ENCODE measurements at regions not wholly inside any gene's neighbourhood (a gene's known extent, or its start where the extent isn't known, plus 50 kb on each side); places are given as distances from the start of the nearest gene placed in this dataset.
"Not testable (repeated sequence)": the region's sequence is repeated elsewhere in the genome, so short reads cannot be mapped to it uniquely, and the experiment has no call there.

DNA sequence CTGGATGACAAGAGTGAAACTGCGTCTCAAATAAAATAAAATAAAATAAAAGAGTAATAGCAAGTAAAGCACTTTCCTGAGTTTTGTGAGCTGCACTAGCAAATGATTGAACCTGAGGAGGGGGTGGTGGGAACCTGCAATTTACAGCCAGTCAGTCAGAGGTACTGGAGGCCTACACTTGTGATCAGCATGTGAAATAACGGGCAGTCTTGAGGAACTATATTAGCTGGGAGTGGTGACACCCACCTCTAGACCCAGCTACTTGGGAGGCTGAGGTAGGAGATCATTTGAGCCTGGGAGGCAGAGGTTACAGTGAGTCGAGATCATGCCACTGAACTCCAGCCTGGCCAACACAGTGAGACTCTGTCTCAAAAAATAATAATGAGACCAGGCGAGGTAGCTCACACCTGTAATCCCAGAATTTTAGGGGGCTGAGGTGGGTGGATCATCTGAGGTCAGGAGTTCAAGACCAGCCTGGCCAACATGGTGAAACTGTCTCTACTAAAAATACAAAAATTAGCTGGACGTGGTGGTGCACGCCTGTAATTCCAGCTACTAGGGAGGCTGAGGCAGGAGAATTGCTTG is 537.1 kb upstream of the HTR2C start:
- Histone ChIP-seq H3K36me3 (ENCODE audit: insufficient read depth) (no peaks in the 10 kb centered on the region), H2AFZ (ENCODE audit: low read depth) (no peak overlapping the region), H3K4me2 (no peak overlapping the region), H3K4me1 (ENCODE audit: low read depth, poor library complexity, severe bottlenecking) (no peaks in the 10 kb centered on the region), H3K4me3 (IDR thresholded peaks at IDR 0.05; ENCODE audit: insufficient read depth, low read depth, low read length) (no peak overlapping the region), H4K20me1 (ENCODE audit: insufficient read depth) (no peaks in the 10 kb centered on the region), H3K9ac (no peak overlapping the region), H3K79me2 (ENCODE audit: insufficient read depth, low read depth) (no peaks in the 10 kb centered on the region), H3K27me3 (ENCODE audit: insufficient read depth, low read depth) (no peaks in the 10 kb centered on the region), H3K27ac (no peak overlapping the region)
- TF ChIP-seq, protein P1, sequence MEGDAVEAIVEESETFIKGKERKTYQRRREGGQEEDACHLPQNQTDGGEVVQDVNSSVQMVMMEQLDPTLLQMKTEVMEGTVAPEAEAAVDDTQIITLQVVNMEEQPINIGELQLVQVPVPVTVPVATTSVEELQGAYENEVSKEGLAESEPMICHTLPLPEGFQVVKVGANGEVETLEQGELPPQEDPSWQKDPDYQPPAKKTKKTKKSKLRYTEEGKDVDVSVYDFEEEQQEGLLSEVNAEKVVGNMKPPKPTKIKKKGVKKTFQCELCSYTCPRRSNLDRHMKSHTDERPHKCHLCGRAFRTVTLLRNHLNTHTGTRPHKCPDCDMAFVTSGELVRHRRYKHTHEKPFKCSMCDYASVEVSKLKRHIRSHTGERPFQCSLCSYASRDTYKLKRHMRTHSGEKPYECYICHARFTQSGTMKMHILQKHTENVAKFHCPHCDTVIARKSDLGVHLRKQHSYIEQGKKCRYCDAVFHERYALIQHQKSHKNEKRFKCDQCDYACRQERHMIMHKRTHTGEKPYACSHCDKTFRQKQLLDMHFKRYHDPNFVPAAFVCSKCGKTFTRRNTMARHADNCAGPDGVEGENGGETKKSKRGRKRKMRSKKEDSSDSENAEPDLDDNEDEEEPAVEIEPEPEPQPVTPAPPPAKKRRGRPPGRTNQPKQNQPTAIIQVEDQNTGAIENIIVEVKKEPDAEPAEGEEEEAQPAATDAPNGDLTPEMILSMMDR (conservative IDR thresholded peaks at IDR 0.05; ENCODE audit: low read depth, low read length): no peak

DNA sequence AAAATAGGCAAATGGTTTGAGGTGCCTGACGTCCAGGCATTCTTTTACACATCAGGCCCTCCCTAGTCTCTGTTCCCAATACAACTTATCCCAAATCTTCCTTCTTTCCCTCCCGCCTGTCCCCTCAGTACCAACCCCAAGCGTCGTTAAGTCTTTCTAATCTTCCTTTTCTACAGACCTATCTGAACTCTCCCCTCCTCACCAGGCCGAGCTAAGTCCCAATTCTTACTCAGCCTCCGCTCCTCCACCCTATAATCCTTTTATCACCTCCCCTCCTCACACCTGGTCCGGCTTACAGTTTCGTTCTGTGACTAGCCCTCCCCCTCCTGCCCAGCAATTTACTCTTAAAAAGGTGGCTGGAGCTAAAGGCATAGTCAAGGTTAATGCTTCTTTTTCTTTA is 542.4 kb upstream of the HTR2C start:
- H3K4me3 ChIP-seq (IDR thresholded peaks at IDR 0.05; ENCODE audit: insufficient read depth, low read depth, low read length): not testable (repeated sequence)

DNA sequence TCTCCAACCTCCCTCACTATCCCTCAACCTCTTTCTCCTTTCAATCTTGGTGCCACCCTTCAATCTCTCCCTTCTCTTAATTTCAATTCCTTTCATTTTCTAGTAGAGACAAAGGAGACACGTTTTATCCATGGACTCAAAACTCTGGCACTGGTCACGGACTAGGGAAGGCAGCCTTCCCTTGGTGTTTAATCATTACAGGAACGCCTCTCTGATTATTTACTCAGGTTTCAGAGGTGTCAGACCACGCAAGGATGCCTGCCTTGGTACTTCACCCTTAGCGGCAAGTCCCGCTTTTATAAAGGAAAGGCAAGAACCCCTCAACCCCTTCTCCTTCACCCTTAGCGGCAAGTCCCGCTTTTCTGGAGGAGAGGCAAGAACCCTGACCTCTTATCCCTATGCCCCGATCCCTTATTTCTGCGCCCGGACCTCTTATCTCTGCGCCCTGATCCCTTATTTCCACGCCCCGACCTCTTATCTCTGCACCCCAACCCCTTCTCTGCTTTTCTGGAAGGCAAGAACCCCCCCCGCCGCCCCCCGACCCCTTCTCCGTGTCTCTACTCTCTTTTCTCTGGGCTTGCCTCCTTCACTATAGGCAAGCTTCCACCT is 543.1 kb upstream of the HTR2C start:
- H3K4me3 ChIP-seq (IDR thresholded peaks at IDR 0.05; ENCODE audit: insufficient read depth, low read depth, low read length); H4K20me1 ChIP-seq (ENCODE audit: insufficient read depth); H3K79me2 ChIP-seq (ENCODE audit: insufficient read depth, low read depth); H3K27me3 ChIP-seq (ENCODE audit: insufficient read depth, low read depth); H3K9ac ChIP-seq; H3K4me1 ChIP-seq (ENCODE audit: low read depth, poor library complexity, severe bottlenecking); H2AFZ ChIP-seq (ENCODE audit: low read depth); H3K27ac ChIP-seq; H3K4me2 ChIP-seq; H3K36me3 ChIP-seq (ENCODE audit: insufficient read depth): not testable (repeated sequence)

More for the DNA sequence above, 542.4 kb upstream of the HTR2C start:
- H3K27ac ChIP-seq; H2AFZ ChIP-seq (ENCODE audit: low read depth); H3K9ac ChIP-seq; H4K20me1 ChIP-seq (ENCODE audit: insufficient read depth); H3K36me3 ChIP-seq (ENCODE audit: insufficient read depth); H3K4me1 ChIP-seq (ENCODE audit: low read depth, poor library complexity, severe bottlenecking); H3K27me3 ChIP-seq (ENCODE audit: insufficient read depth, low read depth); H3K4me2 ChIP-seq; H3K79me2 ChIP-seq (ENCODE audit: insufficient read depth, low read depth): not testable (repeated sequence)

DNA sequence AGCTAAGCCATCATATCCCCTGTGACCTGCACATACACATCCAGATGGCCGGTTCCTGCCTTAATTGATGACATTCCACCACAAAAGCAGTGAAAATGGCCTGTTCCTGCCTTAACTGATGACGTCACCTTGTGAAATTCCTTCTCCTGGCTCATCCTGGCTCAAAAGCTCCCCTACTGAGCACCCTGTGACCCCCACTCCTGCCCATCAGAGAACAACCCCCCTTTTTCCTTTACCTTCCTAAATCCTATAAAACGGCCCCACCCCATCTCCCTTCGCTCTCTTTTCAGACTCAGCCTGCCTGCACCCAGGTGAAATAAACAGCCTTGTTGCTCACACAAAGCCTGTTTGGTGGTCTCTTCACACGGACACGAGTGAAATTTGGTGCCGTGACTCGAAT is 543.8 kb upstream of the HTR2C start:
- H3K27me3 ChIP-seq (ENCODE audit: insufficient read depth, low read depth); H3K9ac ChIP-seq; H3K4me3 ChIP-seq (IDR thresholded peaks at IDR 0.05; ENCODE audit: insufficient read depth, low read depth, low read length); H3K4me2 ChIP-seq; H3K27ac ChIP-seq; H3K36me3 ChIP-seq (ENCODE audit: insufficient read depth); H3K4me1 ChIP-seq (ENCODE audit: low read depth, poor library complexity, severe bottlenecking); H2AFZ ChIP-seq (ENCODE audit: low read depth); H4K20me1 ChIP-seq (ENCODE audit: insufficient read depth); H3K79me2 ChIP-seq (ENCODE audit: insufficient read depth, low read depth): not testable (repeated sequence)

DNA sequence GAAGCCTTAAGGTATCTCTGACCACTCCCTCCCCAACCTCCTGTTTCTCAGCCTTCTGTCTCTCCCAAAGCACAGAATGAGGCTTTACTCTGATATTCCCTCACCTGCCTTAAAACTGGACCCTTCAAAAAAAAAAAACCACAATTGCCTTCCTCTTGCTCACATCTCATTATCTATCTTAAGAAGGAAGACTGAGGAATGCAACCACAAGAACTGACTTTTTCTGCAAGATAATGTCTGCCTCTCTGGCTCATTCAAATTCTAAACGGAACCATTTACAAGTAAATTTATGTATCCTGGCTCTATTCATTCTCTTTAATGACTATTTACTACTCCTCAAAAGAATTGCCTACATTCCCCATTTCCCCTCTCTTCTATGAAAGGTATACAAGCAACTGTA is 545.5 kb upstream of the HTR2C start:
- Histone ChIP-seq H3K27me3 (ENCODE audit: insufficient read depth, low read depth) (no peaks in the 10 kb centered on the region), H3K27ac (no peak overlapping the region), H3K36me3 (ENCODE audit: insufficient read depth) (no peaks in the 10 kb centered on the region), H3K4me1 (ENCODE audit: low read depth, poor library complexity, severe bottlenecking) (no peaks in the 10 kb centered on the region), H3K4me3 (IDR thresholded peaks at IDR 0.05; ENCODE audit: insufficient read depth, low read depth, low read length) (no peak overlapping the region), H3K4me2 (no peak overlapping the region), H3K79me2 (ENCODE audit: insufficient read depth, low read depth) (no peaks in the 10 kb centered on the region), H2AFZ (ENCODE audit: low read depth) (no peak overlapping the region), H4K20me1 (ENCODE audit: insufficient read depth) (no peaks in the 10 kb centered on the region), H3K9ac (no peak overlapping the region)
- TF ChIP-seq, protein P1 (conservative IDR thresholded peaks at IDR 0.05; ENCODE audit: low read depth, low read length): no peak

DNA sequence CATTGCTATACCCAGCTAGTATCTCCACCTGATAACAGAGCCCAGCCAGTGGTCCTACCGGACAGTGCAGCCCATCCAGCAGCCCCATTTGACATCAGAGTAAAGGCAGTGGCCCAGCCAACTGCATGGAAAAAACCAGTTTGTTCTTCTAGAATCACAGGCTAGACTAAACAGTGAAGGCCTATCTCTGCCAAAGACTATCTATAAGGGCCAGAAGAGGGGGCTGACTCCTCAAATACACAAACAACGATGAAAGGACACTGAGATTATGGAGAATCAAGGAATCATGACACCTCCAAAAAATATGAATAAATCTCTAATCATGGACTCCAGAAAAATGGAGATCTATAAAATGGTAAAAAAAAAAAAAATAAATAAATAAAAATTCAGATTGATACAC is 546.4 kb upstream of the HTR2C start:
- no peaks in the 10 kb centered on the region for H3K36me3 ChIP-seq (ENCODE audit: insufficient read depth)
- TF ChIP-seq, protein P1 (conservative IDR thresholded peaks at IDR 0.05; ENCODE audit: low read depth, low read length): no peak
- H3K27me3 ChIP-seq (ENCODE audit: insufficient read depth, low read depth): no peaks in the 10 kb centered on the region
- no peaks in the 10 kb centered on the region for H3K79me2 ChIP-seq (ENCODE audit: insufficient read depth, low read depth)
- no peak overlapping the region for H3K9ac ChIP-seq
- H4K20me1 ChIP-seq (ENCODE audit: insufficient read depth): no peaks in the 10 kb centered on the region
- H3K4me2 ChIP-seq: no peak overlapping the region
- no peak overlapping the region for H2AFZ ChIP-seq (ENCODE audit: low read depth)
- H3K27ac ChIP-seq: no peak overlapping the region
- H3K4me1 ChIP-seq (ENCODE audit: low read depth, poor library complexity, severe bottlenecking): no peaks in the 10 kb centered on the region
- H3K4me3 ChIP-seq (IDR thresholded peaks at IDR 0.05; ENCODE audit: insufficient read depth, low read depth, low read length): no peak overlapping the region
